BE2C (cell line): ENCODE measurements at regions not wholly inside any gene's neighbourhood (a gene's known extent, or its start where the extent isn't known, plus 50 kb on each side); places are given as distances from the start of the nearest gene placed in this dataset.

Experiments
- DNase-seq: peaks from one replicate; pipeline ENCODE4 v3.0.0-alpha.2; 2020
- H3K27me3 ChIP-seq: fragments of 250-450 bp; sonication (Bioruptor Pico); 2 replicates; pipeline ENCODE4 v1.5.1; 2020; ENCODE audit warnings: mild to moderate bottlenecking
- H3K36me3 ChIP-seq: fragments of 250-450 bp; sonication (Bioruptor Pico); 2 replicates; pipeline ENCODE4 v1.5.1; 2020; ENCODE audit warnings: mild to moderate bottlenecking
- H3K4me1 ChIP-seq: fragments of 250-450 bp; sonication (Bioruptor Pico); 2 replicates; pipeline ENCODE4 v1.5.1; 2020
- H3K4me3 ChIP-seq: 2 replicates; pipeline ENCODE4 v1.5.1; 2011; ENCODE audit warnings: low read depth, low read length
- H3K9me3 ChIP-seq: fragments of 250-450 bp; sonication (Bioruptor Pico); 2 replicates; pipeline ENCODE4 v1.5.1; 2020
- TF ChIP-seq, protein P1 (sequence below): IDR thresholded peaks from 2 replicates; pipeline ENCODE4 v1.5.1; 2012; ENCODE audit warnings: mild to moderate bottlenecking, low read depth, low read length

DNA sequence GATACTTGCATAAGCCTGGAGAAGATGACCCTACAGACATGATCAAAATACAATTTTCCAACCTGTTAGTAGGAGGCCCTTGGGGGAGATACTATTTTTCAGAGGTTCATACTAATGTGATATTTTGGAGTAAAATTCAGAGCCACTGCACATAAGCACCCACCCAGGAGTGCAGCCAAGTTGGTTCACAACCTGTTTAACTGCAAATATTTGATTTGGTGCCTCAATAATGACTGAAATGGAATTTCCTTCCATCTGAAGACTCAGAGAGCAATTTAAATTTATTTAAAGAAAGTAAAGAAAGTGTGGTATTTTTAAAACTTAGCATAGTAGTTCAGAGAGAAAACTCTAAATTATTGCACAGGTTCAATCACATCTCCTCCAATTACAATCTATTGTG is 77.5 kb upstream of the FBN2 start:
- Histone ChIP-seq H3K27me3 (no peaks in the 10 kb centered on the region; the same call in 1 of the 2 replicates), H3K4me1 (no peaks in the 10 kb centered on the region), H3K36me3 (no peaks in the 10 kb centered on the region), H3K9me3 (no peaks in the 10 kb centered on the region), H3K4me3 (no peak overlapping the region)
- TF ChIP-seq, protein P1, sequence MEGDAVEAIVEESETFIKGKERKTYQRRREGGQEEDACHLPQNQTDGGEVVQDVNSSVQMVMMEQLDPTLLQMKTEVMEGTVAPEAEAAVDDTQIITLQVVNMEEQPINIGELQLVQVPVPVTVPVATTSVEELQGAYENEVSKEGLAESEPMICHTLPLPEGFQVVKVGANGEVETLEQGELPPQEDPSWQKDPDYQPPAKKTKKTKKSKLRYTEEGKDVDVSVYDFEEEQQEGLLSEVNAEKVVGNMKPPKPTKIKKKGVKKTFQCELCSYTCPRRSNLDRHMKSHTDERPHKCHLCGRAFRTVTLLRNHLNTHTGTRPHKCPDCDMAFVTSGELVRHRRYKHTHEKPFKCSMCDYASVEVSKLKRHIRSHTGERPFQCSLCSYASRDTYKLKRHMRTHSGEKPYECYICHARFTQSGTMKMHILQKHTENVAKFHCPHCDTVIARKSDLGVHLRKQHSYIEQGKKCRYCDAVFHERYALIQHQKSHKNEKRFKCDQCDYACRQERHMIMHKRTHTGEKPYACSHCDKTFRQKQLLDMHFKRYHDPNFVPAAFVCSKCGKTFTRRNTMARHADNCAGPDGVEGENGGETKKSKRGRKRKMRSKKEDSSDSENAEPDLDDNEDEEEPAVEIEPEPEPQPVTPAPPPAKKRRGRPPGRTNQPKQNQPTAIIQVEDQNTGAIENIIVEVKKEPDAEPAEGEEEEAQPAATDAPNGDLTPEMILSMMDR, result no peak
- no peak for DNase-seq

DNA sequence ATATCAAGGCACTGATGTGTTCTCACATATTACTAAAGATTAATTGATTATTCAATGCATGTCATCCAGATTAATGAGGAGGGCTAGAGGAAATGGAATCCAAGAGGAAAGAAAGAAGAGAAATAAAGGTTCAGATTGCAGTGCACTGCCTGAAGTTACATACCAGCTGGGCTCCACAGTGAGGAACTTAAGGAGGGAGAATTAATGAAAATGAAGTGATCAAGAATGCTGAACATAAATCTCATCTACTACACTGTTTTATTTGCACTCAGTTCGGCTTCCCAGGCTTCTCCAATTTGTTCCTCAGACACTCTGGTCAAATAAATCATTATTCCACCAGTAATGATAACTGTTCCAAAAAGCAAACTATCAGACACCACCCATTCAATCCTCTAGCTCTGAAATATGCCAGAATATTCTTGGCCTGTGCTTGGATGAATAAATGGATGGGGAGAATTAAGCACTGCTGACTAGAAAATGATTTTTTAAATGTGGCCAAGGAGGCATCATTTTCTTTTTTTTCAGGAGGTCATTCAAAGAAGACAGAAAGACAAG is 88.6 kb upstream of the FBN2 start:
- H3K36me3 ChIP-seq, result no peaks in the 10 kb centered on the region
- TF ChIP-seq, protein P1, result no peak
- no peaks in the 10 kb centered on the region for H3K9me3 ChIP-seq
- no peaks in the 10 kb centered on the region for H3K4me1 ChIP-seq
- H3K4me3 ChIP-seq, result no peak overlapping the region
- no peaks in the 10 kb centered on the region for H3K27me3 ChIP-seq
- DNase-seq, result no peak

DNA sequence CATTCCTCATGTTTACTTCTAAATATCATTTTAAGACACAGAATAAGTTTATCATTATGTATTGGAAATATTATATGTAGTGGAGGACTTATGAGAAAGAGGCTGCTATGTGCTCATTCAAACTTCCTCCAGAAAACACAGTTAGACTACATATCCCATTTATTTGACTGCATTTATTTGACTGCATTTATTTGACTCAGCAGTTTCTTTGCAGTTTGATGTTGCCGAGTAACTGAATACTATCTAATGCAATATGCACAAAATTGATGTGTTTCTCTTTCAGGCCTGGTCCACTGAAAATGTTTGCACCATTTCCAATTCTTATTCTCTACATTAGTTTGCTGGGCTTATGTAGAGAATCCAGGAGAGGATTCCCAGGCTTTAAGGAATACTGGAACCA is 89.9 kb upstream of the FBN2 start:
- H3K4me1 ChIP-seq, result no peaks in the 10 kb centered on the region
- H3K27me3 ChIP-seq, result no peaks in the 10 kb centered on the region
- H3K4me3 ChIP-seq, result no peak overlapping the region
- DNase-seq, result no peak
- H3K36me3 ChIP-seq, result no peaks in the 10 kb centered on the region
- TF ChIP-seq, protein P1, result no peak
- no peaks in the 10 kb centered on the region for H3K9me3 ChIP-seq

DNA sequence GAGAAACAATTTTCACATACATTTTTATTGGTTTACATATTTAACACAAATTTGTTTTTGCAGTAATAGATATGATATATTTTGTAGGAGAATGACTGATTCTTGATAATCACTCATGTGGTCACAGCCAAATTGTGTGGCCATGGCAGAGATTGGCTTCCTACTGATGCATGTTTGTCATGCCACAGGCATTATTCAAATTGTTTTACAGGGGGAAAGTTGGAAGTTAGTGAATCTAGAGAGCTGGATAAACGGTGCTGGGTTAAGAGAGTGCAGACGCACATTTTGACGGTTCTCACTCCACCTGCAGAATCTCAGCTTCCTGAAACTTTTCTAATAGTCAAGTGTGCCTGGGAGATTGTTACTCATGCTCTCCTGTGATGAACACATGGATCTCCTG is 91.1 kb upstream of the FBN2 start:
- no peaks in the 10 kb centered on the region for H3K4me1 ChIP-seq
- H3K27me3 ChIP-seq, result no peaks in the 10 kb centered on the region
- H3K4me3 ChIP-seq, result no peak overlapping the region
- H3K9me3 ChIP-seq, result no peaks in the 10 kb centered on the region
- no peak for DNase-seq
- TF ChIP-seq, protein P1, result no peak
- no peaks in the 10 kb centered on the region for H3K36me3 ChIP-seq

DNA sequence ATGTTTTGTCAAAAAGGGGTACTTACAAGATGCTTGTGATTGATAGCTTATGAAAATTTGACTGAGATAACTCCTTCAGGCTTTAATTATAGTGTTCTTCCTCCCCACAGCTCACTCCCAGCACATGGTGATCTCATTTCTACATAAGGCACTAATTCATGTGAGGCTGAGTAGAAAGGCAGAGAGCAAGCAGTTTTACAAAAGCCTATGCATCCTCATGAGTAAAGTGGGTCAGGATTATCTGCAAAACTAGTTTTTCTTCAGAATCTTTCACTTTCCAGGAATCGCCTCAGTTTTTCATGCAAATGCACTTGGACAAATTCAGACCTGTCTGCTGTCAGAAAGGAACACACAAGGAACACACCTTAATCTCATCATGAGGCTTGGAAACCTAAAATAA is 92.1 kb upstream of the FBN2 start:
- no peak for DNase-seq
- TF ChIP-seq, protein P1, result no peak
- H3K4me3 ChIP-seq, result no peak overlapping the region
- H3K27me3 ChIP-seq, result no peaks in the 10 kb centered on the region
- H3K4me1 ChIP-seq, result no peaks in the 10 kb centered on the region
- no peaks in the 10 kb centered on the region for H3K9me3 ChIP-seq
- H3K36me3 ChIP-seq, result no peaks in the 10 kb centered on the region

DNA sequence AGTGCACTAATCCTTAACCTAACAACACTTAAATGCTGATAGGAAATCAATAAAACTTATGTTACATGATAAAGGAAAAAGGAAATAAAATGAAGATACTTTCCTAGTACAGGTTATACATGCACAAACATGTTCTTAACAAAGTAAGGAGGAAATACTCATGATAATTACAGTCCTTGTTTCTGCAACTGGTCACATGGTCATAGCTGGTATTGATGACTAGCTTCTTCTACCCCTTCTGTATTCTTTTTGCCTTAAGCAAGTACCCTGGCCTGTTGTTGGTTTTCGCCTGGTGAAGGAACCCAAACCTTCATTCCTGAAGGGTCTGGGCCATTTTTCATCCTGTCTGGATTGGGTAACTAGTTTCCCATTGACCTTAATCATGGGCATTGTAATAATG is 93.7 kb upstream of the FBN2 start:
- Histone ChIP-seq H3K4me3 (no peak overlapping the region), H3K9me3 (no peaks in the 10 kb centered on the region), H3K27me3 (no peaks in the 10 kb centered on the region), H3K4me1 (no peaks in the 10 kb centered on the region), H3K36me3 (no peaks in the 10 kb centered on the region)
- TF ChIP-seq, protein P1, result no peak
- no peak for DNase-seq
